C4-2B (cell line): ENCODE measurements at regions not wholly inside any gene's neighbourhood (a gene's known extent, or its start where the extent isn't known, plus 50 kb on each side); places are given as distances from the start of the nearest gene placed in this dataset.

Experiments
- ZFX ChIP-seq: fragments of 450-650 bp; IDR thresholded peaks from 2 replicates; pipeline ENCODE4 v1.6.1; 2017
- TF ChIP-seq, protein P1 (sequence below): fragments of 450-650 bp; conservative IDR thresholded peaks from 2 replicates; pipeline ENCODE4 v1.5.1; 2017; ENCODE audit warnings: mild to moderate bottlenecking

DNA sequence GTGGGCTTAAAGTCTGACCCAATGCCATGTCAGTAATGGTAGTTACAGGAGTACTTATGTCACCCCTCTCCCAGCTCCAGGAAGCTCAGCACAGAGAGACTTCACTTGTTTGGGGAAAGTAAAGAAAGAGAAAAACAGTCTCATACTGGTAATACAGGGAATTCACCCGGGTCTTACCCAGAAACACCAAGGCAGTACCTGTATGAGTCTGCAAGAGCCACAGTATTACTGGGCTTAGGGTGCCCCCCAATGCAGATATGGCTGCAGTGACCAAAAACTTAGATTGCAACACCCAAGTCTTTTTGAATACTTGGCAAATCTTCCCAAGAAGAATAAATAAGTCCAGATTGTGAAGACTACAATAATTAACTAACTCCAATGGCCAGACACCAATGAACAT is 622.1 kb downstream of the IGSF11 start:
- TF ChIP-seq, protein P1, sequence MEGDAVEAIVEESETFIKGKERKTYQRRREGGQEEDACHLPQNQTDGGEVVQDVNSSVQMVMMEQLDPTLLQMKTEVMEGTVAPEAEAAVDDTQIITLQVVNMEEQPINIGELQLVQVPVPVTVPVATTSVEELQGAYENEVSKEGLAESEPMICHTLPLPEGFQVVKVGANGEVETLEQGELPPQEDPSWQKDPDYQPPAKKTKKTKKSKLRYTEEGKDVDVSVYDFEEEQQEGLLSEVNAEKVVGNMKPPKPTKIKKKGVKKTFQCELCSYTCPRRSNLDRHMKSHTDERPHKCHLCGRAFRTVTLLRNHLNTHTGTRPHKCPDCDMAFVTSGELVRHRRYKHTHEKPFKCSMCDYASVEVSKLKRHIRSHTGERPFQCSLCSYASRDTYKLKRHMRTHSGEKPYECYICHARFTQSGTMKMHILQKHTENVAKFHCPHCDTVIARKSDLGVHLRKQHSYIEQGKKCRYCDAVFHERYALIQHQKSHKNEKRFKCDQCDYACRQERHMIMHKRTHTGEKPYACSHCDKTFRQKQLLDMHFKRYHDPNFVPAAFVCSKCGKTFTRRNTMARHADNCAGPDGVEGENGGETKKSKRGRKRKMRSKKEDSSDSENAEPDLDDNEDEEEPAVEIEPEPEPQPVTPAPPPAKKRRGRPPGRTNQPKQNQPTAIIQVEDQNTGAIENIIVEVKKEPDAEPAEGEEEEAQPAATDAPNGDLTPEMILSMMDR = no peak
- TF ChIP-seq ZFX = no peak
